IgD-negative memory B cell (primary cell): ENCODE measurements at regions not wholly inside any gene's neighbourhood (a gene's known extent, or its start where the extent isn't known, plus 50 kb on each side); places are given as distances from the start of the nearest gene placed in this dataset.

Experiments used
- H3K27ac Mint-ChIP-seq, 3 donors: one replicate each; pipeline ENCODE4 v1.8.0; 2020 to 2022; ENCODE audit warnings: mild to moderate bottlenecking in 3 of 3, mixed read lengths in 3 of 3, moderate library complexity in 1 of 3
- H3K27me3 Mint-ChIP-seq: one replicate; pipeline ENCODE4 v1.8.0; 2021; ENCODE audit warnings: mixed read lengths
- H3K36me3 Mint-ChIP-seq: one replicate; pipeline ENCODE4 v1.8.0; 2020; ENCODE audit warnings: mild to moderate bottlenecking, mixed read lengths
- H3K4me1 Mint-ChIP-seq, 3 donors: one replicate each; pipeline ENCODE4 v1.8.0; 2020 to 2022; ENCODE audit warnings: mixed read lengths in 3 of 3, mild to moderate bottlenecking in 1 of 3
- H3K4me3 Mint-ChIP-seq, 4 donors: one replicate each; pipeline ENCODE4 v1.8.0; 2020 to 2022; ENCODE audit warnings: mild to moderate bottlenecking in 4 of 4, mixed read lengths in 4 of 4, moderate library complexity in 3 of 4
- H3K9me3 Mint-ChIP-seq, 3 donors: one replicate each; pipeline ENCODE4 v1.8.0; 2020 to 2021; ENCODE audit warnings: mixed read lengths in 3 of 3, mild to moderate bottlenecking in 1 of 3

DNA sequence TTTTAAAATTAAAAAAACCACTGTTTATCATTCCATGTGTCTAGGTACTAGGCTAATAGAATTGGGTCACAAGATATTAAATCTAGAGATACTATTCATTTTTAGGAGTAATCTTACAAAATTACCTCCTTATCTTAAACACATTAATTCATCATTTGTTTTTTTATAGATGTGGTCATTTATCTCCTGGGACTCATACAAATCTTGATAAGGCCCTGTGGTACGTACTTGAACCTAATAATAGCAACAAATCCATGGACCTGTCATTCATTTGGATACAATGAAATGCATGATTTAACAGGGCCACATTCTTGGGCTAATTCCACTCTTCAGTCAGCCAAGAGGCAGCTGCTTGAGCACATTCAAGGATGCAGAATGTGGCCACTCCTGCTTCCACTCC lies 66.4 kb upstream of the MARCHF11 start:
- Mint-ChIP-seq H3K4me3 (no peak overlapping the region), H3K27me3 (no peaks in the 10 kb centered on the region), H3K9me3 (peaks cover 4 to 6% (median 4%) of the 10 kb centered on the region in 3 donors), H3K27ac (no peak overlapping the region), H3K4me1 (no peaks in the 10 kb centered on the region), H3K36me3 (no peaks in the 10 kb centered on the region)

DNA sequence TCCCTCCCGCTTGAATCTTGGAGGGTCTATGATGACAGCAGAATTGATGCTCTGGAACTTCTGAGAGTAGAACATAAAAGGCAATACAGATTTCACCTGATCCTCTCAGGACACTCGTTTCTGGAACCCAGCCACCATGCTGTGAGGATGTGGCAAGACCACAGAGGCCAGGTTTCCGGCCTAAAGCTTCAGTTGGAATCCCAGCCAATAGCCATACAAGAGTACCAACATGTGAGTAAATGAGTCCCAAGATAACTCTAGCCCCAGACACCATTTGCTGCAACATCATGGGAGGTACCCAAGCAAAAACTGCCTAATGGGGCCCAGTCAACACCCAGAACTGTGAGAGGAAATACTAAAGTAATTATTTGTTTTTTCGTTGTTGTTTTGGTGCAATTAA lies 65.7 kb upstream of the MARCHF11 start:
- H3K9me3 Mint-ChIP-seq: peaks cover 4 to 6% (median 4%) of the 10 kb centered on the region in 3 donors
- H3K4me3 Mint-ChIP-seq: no peak overlapping the region
- no peaks in the 10 kb centered on the region for H3K27me3 Mint-ChIP-seq
- no peaks in the 10 kb centered on the region for H3K4me1 Mint-ChIP-seq
- H3K27ac Mint-ChIP-seq: no peak overlapping the region
- H3K36me3 Mint-ChIP-seq: no peaks in the 10 kb centered on the region

DNA sequence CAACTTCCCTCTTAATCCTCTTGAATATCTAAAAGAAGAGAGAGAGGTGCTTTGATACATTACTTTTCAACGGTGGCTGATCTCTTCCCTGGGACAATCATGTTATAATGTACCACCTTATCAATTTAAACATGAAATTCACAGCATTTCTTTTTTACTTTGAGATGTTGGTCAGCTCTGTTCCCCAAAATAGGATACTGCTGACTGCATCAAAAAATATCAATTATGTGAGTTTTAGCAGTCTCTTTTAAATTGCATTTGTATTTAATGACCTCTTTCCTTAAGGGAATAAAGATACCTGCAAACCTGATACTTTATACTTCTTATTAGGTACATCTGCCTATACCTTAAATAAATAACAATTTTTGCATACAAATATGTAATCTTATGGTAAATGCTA lies 58.4 kb upstream of the MARCHF11 start:
- peaks cover 6% of the 10 kb centered on the region in 3 donors for H3K9me3 Mint-ChIP-seq
- H3K36me3 Mint-ChIP-seq: peaks cover 2% of the 10 kb centered on the region
- H3K27me3 Mint-ChIP-seq: no peaks in the 10 kb centered on the region
- H3K4me3 Mint-ChIP-seq: no peak overlapping the region
- no peak overlapping the region for H3K27ac Mint-ChIP-seq
- H3K4me1 Mint-ChIP-seq: peaks cover 0 to 3% (median 0%) of the 10 kb centered on the region in 3 donors

DNA sequence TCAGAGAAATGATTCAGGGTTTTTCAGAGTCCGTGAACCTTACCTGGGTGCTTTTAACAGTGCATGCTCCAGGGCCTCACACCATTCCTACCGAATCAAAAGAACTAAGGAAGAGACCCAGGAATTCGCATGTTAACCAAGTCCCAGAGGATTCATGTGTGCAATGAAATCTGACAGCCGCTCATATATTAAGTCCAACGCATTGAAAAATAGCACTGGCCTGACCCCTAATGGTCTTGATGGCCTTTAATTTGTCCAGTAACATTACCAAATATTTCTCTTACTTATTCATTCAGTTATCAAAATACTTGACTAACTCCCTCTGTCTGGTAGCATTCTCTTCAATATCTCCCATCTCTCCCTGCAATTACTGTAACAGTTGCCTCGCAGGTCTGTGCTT lies 55.0 kb upstream of the MARCHF11 start:
- Mint-ChIP-seq H3K4me3 (no peak overlapping the region), H3K9me3 (peaks cover 3 to 12% (median 7%) of the 10 kb centered on the region in 3 donors), H3K4me1 (peaks cover 0 to 3% (median 0%) of the 10 kb centered on the region in 3 donors), H3K27me3 (no peaks in the 10 kb centered on the region), H3K27ac (no peak overlapping the region), H3K36me3 (peaks cover 2% of the 10 kb centered on the region)

DNA sequence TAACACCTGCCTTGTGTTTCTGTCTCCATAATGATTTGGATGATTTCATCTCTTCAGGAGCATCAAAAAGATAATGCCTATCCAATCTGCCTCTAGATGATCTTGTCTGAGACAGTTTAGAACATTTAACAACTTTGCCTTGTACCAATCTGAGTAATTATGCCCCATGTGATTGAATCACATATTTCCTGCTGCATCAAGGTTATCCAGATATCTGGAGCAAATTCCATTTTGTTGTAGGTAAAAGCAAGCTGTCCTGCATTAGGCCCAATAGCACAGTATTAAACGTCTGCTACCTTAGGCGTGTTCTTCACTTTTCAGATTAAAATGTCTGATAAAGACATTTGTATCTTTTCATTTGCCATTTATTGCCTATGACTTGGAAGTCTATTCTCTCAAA lies 54.1 kb upstream of the MARCHF11 start:
- Mint-ChIP-seq H3K4me3 (no peak overlapping the region), H3K27me3 (no peaks in the 10 kb centered on the region), H3K9me3 (peaks cover 3 to 12% (median 7%) of the 10 kb centered on the region in 3 donors), H3K36me3 (peaks cover 2% of the 10 kb centered on the region), H3K4me1 (peaks cover 0 to 3% (median 0%) of the 10 kb centered on the region in 3 donors), H3K27ac (no peak overlapping the region)

DNA sequence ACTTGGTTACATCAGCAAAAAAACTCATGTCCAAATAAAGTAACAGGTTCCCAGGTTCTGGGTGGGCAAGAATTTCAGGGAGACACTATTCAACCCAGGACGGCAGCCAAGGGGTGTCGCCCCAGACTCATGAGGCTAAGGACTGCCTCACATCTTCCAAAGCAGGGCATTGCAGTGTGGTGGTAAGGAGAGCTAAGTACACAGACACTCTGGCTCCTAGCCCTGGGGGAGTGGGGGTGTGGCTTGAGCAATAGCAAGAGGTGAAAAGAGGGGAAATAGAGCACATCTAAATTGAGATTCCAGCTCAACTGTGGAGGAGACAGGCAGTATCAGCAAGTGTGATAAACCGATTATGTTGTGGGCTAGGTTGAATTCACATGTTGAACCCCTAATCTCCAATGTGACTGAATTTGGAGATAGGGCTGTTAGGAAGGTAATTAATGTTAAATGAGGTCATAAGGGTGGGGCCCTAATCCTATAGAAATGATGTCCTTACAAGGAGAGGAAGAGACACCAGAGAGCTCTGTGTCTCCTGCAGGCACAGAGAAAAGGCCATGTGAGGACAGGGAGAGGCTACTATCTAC lies 49.9 kb upstream of the MARCHF11 start:
- Mint-ChIP-seq H3K36me3 (peaks cover 2% of the 10 kb centered on the region), H3K9me3 (peaks cover 0 to 6% (median 1%) of the 10 kb centered on the region in 3 donors), H3K4me3 (no peak overlapping the region), H3K27ac (no peak overlapping the region), H3K4me1 (peaks cover 0 to 3% (median 0%) of the 10 kb centered on the region in 3 donors), H3K27me3 (no peaks in the 10 kb centered on the region)
